ENCODE measurements at regions not wholly inside any gene's neighbourhood (a gene's known extent, or its start where the extent isn't known, plus 50 kb on each side); places are given as distances from the start of the nearest gene placed in this dataset.

DNA sequence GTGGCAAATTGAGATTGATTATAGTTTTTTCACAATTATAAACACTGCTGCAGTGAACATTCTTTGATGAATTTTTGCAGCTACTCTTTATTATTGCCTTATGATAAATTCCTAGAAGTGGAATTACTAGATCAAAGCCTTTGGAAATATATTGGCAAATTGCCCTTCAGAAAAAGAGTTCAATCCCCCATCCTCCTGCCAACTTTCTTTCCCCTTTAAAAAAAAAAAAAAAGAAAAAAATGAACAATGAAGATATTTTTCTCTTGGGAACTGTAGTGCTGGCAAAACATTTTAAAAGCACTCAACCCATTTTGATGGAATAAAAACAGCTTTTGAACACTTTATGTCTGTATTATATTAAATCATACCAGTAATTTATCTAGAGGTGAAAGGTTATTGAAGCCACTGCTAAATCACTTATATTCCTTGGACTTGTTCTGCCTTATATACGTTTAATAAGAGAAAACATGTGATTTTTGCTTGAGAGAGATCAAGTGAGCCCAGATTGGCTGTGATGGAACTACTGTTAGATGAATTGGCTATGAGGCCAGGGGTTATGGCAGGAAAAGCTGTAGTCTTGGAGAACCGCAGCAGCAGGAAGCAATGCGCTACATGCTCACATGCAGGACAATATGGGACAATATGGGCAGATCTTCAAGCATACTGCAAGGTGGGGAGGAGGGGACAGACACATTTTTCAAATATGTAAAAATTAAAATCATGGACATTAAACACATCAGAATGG is 212.8 kb upstream of the C2CD4B start:
- DNase-seq (ENCODE audit: insufficient read length, low spot score) (no peak), FAIRE-seq (no peak)
- no peak for TF ChIP-seq SPI1 (IDR thresholded peaks at IDR 0.05; ENCODE audit: low read depth, low read length)

DNA sequence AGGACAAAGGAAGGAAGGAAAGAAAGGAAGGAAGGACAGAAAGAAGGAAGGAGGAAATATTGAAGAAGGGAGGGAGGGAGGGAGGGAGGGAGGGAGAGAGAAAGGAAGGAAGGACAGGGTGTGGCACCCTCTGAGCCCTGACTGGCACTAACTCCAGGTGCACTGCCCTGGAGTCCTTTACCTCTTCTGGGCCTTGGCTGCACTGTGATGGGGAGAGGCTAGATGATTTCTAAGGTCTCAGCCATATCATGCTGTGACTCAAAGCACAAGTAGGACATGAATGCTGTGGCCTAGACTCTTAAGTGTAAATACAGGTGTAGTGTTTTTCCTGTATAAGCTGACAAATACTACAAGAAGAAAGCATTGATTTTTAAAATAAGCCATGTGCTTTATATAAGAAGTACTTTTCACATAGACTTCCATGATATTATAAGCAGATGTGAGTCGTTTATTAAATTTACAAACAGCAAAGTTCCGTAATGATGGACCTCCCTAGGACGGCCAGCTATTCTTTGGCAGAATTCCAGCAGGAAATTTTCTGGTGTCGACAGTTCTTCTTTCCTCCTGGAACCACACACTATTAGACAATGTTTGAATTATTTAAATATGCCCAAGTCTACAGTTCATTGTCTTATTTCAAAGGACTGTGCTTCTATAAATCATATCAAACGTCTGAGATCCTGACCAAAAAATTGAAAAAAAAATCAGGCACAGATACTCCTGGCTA is 213.8 kb upstream of the C2CD4B start:
- no peak for DNase-seq (ENCODE audit: insufficient read length, low spot score)
- no peak for FAIRE-seq
- TF ChIP-seq SPI1 (IDR thresholded peaks at IDR 0.05; ENCODE audit: low read depth, low read length) (no peak), POLR2A (IDR thresholded peaks at IDR 0.05; ENCODE audit: low read depth, low read length) (no peak), TAF1 (IDR thresholded peaks at IDR 0.05; ENCODE audit: low read depth, low read length) (no peak), POLR2AphosphoS5 (IDR thresholded peaks at IDR 0.05; ENCODE audit: low read depth, low read length) (no peak), POU2F2 (IDR thresholded peaks at IDR 0.05; ENCODE audit: low read depth, low read length) (no peak), PAX5 (IDR thresholded peaks at IDR 0.05; ENCODE audit: insufficient read depth, low read length, severe bottlenecking) (no peak)

DNA sequence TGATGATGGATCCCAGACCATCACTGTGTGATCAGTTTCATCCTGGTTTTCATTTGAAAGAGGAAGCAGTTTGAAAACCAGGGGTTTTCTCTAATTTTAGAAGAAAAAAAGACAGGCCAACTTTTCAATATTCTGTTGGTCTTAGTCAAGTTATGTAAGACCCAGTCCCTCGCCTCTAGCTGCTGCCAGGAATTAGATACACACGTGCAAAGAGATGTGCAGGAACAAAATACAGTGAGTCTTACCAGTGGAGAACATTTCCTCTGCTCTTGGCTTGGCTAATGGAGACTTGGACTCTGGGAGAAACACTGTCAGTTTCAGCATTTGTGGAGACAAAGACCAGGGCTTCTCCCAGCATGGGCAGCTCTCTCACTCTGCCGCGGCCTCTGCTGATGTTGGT is 214.9 kb upstream of the C2CD4B start:
- TF ChIP-seq POLR2A (IDR thresholded peaks at IDR 0.05; ENCODE audit: low read depth, low read length) (no peak), POU2F2 (IDR thresholded peaks at IDR 0.05; ENCODE audit: low read depth, low read length) (no peak), SPI1 (IDR thresholded peaks at IDR 0.05; ENCODE audit: low read depth, low read length) (no peak), TAF1 (IDR thresholded peaks at IDR 0.05; ENCODE audit: low read depth, low read length) (no peak), POLR2AphosphoS5 (IDR thresholded peaks at IDR 0.05; ENCODE audit: low read depth, low read length) (no peak), PAX5 (IDR thresholded peaks at IDR 0.05; ENCODE audit: insufficient read depth, low read length, severe bottlenecking) (no peak)
- DNase-seq (ENCODE audit: insufficient read length, low spot score) = no peak
- no peak for FAIRE-seq

DNA sequence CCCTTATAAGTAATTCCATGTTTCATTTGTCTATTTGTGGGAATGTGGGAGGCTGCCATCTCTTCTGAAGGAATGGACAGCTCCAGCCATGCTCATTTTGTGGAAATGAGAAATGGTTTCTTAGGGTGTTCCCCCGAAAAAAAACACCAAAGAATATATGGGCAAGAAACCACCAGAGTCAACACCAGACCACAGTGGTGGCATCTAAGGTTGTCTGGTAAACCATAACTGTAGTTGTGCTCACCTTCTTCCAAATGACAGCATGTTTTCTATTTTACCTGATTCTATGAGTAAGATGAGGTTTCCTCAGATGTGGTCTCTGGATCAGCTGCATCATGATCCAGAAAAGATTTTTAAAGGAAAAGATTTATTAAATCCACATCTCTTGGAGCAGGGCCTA is 217.0 kb upstream of the C2CD4B start:
- TF ChIP-seq SPI1 (IDR thresholded peaks at IDR 0.05; ENCODE audit: low read depth, low read length) (no peak), TAF1 (IDR thresholded peaks at IDR 0.05; ENCODE audit: low read depth, low read length) (no peak), POLR2A (IDR thresholded peaks at IDR 0.05; ENCODE audit: low read depth, low read length) (no peak), POLR2AphosphoS5 (IDR thresholded peaks at IDR 0.05; ENCODE audit: low read depth, low read length) (no peak), PAX5 (IDR thresholded peaks at IDR 0.05; ENCODE audit: insufficient read depth, low read length, severe bottlenecking) (no peak), POU2F2 (IDR thresholded peaks at IDR 0.05; ENCODE audit: low read depth, low read length) (no peak)
- DNase-seq (ENCODE audit: insufficient read length, low spot score) (no peak), FAIRE-seq (no peak)

DNA sequence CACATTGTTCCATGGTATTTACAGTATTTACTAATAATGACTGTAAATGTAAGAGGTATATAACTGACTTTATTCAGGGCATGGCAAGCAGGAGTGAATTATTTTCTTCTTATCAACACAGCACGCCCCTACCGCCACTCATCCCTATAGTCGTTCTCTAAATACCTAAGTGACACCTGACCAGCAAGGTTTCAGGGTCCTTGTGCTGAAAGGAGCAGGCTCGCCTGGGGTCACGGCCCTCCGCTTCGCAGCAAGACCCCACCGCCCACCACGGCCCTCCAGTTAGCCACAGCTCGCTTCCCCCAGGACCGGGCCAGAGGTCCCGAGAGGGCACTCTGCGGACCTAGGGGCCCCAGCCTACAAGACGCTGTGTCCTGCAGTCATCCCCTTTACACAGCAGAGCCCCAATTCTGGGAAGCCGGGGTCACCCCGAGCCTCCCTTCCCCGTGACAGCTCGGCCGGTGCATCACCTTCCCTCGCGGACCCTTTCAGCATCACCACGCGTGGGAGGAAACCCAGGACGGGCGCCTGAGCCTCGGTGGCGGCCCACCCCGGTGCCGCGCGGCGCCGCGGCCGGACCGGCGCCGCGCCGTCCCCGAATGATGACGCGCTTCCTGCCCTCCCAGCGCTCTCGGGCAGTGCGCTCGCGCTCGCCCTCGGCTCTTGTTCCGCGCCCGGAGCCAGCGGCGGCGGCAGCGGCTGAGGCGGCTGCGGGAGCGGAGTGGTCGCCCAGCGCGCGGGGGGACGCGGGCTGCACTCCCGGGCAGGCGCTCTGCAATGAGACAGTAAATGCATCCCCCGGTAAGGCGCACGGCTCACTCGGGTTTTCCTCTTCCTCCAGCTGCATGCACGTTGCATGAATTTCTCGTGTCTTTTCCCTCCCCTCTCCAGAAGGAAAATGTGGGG is 225.1 kb upstream of the C2CD4B start, which contains the start of gene TLN2:
Gene TLN2, plus strand, starts transcription at position 666 of the 906 bp plus-strand sequence.
- FAIRE-seq (peak; percentile 91), DNase-seq (ENCODE audit: insufficient read length, low spot score) (peak; percentile 85)
- TF ChIP-seq POU2F2 (IDR thresholded peaks at IDR 0.05; ENCODE audit: low read depth, low read length) (peak; percentile 32; the same call in 1 of the 2 replicates), PAX5 (IDR thresholded peaks at IDR 0.05; ENCODE audit: insufficient read depth, low read length, severe bottlenecking) (no peak), SPI1 (IDR thresholded peaks at IDR 0.05; ENCODE audit: low read depth, low read length) (no peak), TAF1 (IDR thresholded peaks at IDR 0.05; ENCODE audit: low read depth, low read length) (peak; percentile 61; the same call in 1 of the 2 replicates), POLR2AphosphoS5 (IDR thresholded peaks at IDR 0.05; ENCODE audit: low read depth, low read length) (peak; percentile 92), POLR2A (IDR thresholded peaks at IDR 0.05; ENCODE audit: low read depth, low read length) (peak; percentile 90)

DNA sequence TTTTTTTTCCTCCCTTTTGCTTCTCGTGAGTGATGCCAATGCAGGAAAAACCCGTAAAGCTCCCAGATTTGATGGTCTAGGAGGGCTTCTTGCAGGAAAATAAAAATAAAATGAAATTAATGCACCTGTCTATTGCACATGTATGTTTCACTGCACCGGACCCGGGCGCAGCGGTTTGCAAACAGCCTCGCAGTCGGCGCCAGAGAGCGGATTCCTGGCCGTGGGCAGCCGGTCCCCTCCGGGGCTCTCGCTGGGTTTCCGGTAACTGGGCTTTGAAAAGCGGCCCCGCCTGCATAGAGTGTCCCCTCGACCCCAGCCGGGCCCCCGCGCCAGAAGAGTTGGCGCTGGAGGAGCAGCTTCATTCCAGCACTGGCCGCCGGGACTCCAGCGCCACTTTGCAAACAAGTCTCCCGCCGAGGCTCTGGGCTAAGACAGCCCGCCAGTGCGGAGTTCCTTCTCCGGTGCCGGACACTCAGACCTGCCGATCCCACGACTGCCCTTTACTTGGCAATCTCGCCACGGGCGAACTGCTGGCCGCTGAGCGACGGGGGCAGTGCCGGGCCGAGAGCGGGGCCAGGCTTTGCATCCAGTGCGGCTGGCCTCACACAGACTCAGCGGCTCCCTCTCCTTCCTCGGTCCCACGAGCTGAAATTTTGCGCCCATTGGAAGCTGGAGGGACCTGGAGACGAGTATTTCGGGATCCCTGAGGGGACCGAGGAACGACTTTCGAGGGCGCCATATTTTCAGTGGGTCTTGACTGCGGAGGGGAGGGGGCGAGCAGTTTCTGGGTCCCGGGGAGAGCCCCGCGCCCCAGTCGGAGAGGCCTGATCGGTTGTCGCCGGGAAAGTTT is 225.9 kb upstream of the C2CD4B start:
- DNase-seq (ENCODE audit: insufficient read length, low spot score) (peak; percentile 38), FAIRE-seq (no peak)
- no peak for TF ChIP-seq SPI1 (IDR thresholded peaks at IDR 0.05; ENCODE audit: low read depth, low read length)
- no peak for TF ChIP-seq PAX5 (IDR thresholded peaks at IDR 0.05; ENCODE audit: insufficient read depth, low read length, severe bottlenecking)
- no peak for TF ChIP-seq TAF1 (IDR thresholded peaks at IDR 0.05; ENCODE audit: low read depth, low read length)
- TF ChIP-seq POLR2A (IDR thresholded peaks at IDR 0.05; ENCODE audit: low read depth, low read length) = no peak
- TF ChIP-seq POU2F2 (IDR thresholded peaks at IDR 0.05; ENCODE audit: low read depth, low read length) = no peak
- no peak for TF ChIP-seq POLR2AphosphoS5 (IDR thresholded peaks at IDR 0.05; ENCODE audit: low read depth, low read length)

DNA sequence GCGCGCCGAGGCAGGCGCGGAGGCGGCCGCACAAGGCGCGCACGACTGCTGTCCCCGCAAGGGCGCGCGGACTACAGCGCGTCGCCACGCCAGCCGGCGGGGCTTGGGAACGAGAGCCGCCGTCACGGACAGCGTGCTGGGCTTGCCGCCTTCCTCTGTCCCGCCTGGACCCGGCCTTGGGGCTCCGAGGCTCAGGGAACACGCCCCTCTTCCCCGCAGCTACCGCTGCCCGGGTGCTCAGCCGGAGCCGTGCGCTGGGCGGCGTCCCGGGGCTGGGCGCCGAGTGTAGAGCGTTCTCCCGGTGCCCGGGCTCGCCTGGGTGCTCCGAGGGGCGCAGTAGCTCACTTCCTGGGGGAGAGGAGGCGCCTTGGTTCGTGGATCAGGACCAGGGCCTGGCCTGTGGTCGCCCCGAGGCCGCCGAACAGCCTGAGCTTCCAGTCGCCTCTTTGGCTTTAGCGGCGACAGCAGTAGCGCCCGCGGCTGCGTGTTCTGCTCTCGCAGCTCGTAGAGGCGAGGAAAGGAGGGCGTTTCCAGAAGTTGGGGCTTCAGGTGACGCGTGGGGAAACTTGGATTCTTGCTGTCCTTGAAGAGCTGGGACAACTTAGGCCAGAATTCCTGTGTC is 226.7 kb upstream of the C2CD4B start:
- TF ChIP-seq TAF1 (IDR thresholded peaks at IDR 0.05; ENCODE audit: low read depth, low read length) (no peak), SPI1 (IDR thresholded peaks at IDR 0.05; ENCODE audit: low read depth, low read length) (no peak), POLR2AphosphoS5 (IDR thresholded peaks at IDR 0.05; ENCODE audit: low read depth, low read length) (no peak), POLR2A (IDR thresholded peaks at IDR 0.05; ENCODE audit: low read depth, low read length) (no peak), POU2F2 (IDR thresholded peaks at IDR 0.05; ENCODE audit: low read depth, low read length) (no peak), PAX5 (IDR thresholded peaks at IDR 0.05; ENCODE audit: insufficient read depth, low read length, severe bottlenecking) (no peak)
- no peak for FAIRE-seq
- DNase-seq (ENCODE audit: insufficient read length, low spot score) = peak; percentile 30

DNA sequence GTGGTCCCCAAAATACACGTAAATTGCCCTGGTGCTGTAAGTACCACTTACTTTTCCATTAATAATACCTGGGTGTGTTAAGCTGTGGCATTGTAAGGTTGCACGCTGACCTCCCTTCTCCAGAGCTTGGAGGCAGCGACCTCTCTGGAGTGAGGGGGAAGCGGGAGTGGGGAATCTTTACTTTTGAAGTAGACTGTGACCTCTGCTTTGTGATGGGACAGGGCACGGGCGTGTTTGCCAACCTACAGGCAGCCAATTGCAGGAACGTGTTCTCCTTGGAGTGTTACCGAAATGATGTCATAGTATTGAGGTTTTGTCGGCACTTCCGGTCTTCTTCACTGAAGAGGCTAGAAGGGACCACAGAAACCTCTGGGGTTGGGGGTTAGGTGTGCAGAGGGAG is 227.3 kb upstream of the C2CD4B start:
- DNase-seq (ENCODE audit: insufficient read length, low spot score) = no peak
- no peak for TF ChIP-seq TAF1 (IDR thresholded peaks at IDR 0.05; ENCODE audit: low read depth, low read length)
- no peak for TF ChIP-seq PAX5 (IDR thresholded peaks at IDR 0.05; ENCODE audit: insufficient read depth, low read length, severe bottlenecking)
- TF ChIP-seq POU2F2 (IDR thresholded peaks at IDR 0.05; ENCODE audit: low read depth, low read length) = no peak
- TF ChIP-seq POLR2A (IDR thresholded peaks at IDR 0.05; ENCODE audit: low read depth, low read length) = no peak
- no peak for TF ChIP-seq POLR2AphosphoS5 (IDR thresholded peaks at IDR 0.05; ENCODE audit: low read depth, low read length)
- TF ChIP-seq SPI1 (IDR thresholded peaks at IDR 0.05; ENCODE audit: low read depth, low read length) = no peak
- no peak for FAIRE-seq
